ENCODE measurements at regions not wholly inside any gene's neighbourhood (a gene's known extent, or its start where the extent isn't known, plus 50 kb on each side); places are given as distances from the start of the nearest gene placed in this dataset.

DNA sequence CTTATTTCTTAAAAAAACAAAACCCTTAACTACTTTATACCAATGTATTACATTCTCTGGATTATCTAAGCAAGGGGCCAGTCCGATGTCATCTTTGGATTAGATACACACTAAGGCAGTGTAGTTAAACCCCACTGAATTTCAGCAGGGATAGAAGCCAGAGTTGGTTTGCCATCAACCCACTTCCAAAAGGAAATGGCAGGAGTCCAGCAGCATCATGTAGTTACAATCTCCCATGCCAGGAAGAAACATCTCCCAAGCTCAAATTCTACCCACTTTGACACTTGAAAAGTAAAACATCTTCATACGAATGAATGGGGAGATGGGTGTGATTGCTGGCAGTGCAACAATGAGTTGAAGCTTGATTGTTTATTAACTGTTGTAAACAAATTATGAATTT, 203.5 kb upstream of the PLXNC1 start:
- no peak for DNase-seq (ENCODE audit: extremely low read depth, low read depth)

DNA sequence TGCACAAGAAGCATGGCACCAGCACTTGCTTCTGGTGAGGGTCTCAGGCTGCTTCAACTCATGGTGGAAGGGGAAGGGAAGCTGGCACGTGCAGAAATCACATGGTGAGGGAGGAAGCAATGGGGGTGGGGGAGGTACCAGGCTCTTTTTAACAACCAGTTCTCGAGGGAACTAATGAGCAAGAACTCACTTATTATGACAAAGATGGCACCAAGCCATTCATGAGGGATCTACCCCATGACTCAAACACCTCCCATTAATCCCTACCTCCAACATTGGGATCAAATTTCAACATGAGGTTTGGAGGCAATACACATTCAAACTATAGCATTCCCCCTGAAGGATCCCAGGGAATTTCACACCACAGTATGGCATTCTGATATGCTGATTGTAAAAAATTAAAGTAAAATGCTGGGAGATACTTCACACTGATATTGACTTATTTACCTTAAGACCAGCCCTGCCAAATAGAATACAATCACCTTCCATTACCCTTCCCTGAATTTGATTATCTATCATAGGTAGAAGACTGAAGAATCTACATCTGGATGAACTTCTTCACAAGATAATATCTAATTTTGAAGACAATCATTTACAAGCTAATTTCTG, 201.7 kb upstream of the PLXNC1 start:
- DNase-seq (ENCODE audit: extremely low read depth, low read depth): no peak

DNA sequence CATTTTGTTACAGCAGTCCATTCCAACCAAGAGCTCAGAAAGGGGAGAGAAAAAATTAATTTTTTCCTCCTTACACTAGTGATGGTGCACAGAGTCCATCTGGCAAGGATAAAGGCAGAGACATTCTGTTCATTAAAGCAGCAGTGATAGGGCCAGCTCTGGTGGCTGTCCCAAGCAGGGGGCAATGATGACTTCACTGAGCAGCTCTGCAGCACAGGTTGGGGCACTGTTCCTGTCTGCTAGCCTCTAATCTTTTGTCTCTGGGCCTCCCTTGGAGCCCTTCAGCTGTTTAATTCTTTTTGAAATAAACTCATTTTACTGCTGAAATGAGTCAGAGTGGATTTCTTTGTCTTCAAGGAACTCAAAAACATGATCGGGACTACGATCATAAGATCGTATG, 200.9 kb upstream of the PLXNC1 start:
- no peak for DNase-seq (ENCODE audit: extremely low read depth, low read depth)

DNA sequence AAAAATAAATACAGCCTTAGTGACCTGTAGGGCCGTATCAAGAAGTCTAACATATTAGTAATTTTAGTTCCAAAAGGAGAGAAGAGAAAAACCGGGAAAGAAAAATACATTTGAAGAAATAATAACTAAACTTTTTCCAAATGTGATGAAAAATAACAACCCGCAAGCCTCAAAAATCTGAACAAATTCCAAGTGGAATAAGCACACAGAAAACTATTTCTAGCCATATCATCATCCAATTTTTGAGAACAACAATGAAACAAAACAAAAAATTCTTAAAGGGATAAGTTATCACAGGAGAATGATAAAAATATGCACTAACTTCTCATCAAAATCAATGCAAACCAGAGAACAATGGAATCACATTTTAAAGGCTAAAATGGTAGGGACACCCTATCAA, 198.1 kb upstream of the PLXNC1 start:
- DNase-seq (ENCODE audit: extremely low read depth, low read depth): no peak

DNA sequence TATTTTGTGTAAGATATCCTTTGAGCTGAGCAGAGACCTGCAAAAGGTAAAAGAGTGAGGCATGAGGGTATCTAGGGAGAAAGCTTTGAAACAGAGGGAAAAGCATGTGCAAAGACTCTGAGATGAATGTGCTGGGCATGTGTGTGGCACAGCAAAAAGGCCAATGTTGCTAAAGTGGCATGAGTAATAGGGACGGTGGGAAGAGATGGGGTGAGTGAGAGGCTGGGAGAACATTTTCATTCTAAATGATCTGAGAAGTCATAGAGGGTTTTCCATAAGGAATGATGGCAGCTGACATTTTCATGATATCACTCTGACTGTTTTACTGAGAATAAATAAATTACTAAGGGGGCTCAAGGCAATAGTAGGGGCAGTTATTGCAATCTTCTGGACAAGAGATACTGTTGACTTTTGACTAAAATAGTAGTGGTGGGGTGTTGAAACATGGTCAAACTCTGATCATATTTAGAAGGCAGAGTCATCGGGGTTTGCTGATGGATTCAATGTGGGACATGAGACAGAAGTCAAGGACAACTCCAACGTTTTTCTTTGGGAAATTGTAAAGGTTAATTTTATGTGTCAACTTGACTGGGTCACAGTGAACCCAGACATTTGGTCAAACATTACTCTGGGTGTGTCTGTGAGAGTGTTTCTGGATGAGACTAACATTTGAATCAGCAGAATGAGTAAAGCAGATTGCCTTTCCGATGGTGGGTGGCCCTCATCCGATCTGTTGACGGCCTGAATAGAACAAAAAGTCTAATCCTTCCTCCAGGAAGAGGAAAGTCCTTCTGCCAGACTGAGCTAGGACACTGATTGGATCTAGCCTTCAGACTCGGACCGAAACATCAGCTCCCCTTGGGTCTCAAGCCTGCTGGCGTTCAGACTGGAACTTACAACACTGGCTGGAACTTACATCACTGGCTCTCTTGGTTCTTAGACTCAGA, 193.9 kb upstream of the PLXNC1 start:
- no peak for DNase-seq (ENCODE audit: extremely low read depth, low read depth)

DNA sequence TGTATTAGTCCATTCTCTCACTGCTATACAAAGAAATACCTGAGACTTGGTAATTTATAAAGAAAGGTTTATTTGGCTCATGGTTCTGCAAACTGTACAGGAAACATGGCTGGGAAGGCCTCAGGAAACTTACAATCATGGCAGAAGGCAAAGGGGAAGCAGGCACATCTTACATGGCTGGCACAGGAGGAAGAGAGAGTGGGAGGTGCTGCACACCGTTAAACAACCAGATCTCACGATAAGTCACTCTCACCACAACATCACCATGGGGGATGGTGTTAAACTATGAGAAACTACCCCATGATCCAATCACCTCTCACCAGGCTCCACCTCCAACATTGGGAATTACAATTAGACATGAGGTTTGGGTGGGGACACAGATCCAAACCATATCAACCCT, 191.8 kb upstream of the PLXNC1 start:
- DNase-seq (ENCODE audit: extremely low read depth, low read depth): no peak

GRCh38 chr12:93957168-93957567, 191.2 kb upstream of the PLXNC1 start:
- no peak for DNase-seq (ENCODE audit: extremely low read depth, low read depth)

- DNase-seq (ENCODE audit: extremely low read depth, low read depth): no peak
These were observed 190.5 kb upstream of the PLXNC1 start for GRCh38 chr12:93957870-93958269.

- no peak for DNase-seq (ENCODE audit: extremely low read depth, low read depth)
These were observed 188.7 kb upstream of the PLXNC1 start for GRCh38 chr12:93959657-93960056.

DNA sequence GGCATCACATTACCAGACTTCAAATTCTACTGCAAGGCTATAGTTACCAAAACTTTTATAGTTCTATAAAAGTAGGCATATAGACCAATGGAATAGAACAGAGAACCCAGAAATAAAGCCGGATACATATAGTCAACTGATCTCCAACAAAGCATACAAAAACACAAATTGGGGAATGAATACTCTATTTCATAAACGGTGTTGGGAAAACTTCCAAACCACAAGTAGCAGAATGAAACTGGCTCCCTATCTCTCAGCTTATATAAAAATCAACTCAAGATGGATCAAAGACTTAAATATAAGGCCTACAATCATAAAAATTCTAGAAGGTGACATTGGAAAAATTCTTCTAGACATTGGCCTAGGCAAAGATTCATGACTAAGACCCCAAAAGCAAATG, 187.9 kb upstream of the PLXNC1 start:
- DNase-seq (ENCODE audit: extremely low read depth, low read depth): no peak

DNA sequence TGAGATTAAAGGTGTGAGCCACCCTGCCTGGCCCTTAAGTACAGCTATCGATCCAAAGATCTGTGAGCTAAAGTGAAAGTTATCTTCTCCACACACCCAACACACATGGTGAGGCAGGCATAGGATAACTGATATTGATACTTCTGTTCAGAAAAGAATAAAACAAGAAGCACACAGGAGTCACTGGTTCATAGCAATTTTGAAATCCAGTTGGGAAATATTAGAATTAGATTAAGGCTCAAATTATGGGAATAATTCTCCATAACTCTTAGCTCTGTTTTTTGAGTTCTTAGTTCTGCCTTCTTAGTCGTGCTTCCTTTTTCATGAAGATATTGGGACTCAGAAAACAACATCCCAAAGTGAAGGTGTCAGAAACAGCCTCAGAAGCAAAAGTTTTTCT, 186.0 kb upstream of the PLXNC1 start:
- no peak for DNase-seq (ENCODE audit: extremely low read depth, low read depth)

DNA sequence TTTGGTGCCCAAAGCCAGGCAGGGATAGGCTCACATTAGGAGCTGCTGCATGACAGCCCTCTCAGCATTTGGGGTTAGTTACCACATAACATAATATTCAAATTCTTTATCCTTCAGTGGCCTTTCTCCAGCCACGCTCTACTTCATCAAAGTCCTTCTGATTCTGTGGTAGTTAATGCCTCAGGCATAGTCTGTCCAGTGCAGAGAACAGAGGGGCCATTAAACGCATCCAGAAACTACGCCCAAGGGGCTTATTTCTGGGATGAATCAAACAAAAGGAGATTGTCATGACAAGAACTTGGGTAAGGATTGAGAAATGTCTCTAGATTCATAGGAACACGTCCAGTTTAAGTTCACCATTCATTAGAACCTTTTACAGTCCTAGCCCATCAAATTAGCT, 183.4 kb upstream of the PLXNC1 start:
- DNase-seq (ENCODE audit: extremely low read depth, low read depth): no peak

DNA sequence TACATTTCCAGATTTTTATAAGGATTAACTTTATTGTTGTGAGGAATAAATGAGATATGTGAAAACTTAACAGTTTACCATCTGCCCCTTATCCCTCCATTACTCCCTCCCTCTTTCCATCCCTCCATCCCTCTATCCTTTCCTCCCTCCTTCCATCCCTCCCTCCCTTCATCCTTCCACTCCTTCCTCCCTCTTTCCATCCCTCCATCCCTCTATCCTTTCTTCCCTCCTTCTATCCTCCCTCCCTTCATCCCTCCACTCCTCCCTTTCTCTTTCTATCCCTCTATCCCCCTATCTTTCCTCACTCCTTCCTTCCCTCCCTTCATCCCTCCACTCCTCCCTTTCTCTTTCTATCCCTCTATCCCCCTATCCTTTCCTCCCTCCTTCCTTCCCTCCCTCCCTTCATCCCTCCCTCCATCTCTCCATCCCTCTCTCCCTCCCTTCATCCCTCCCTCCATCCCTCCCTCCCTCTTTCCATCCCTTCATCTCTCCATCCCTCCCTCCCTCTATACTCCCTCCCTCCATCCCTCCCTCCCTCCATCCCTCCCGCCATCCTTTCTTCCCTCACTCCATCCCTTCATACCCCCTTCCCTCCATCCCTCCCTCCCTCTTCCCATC, 181.8 kb upstream of the PLXNC1 start:
- no peak for DNase-seq (ENCODE audit: extremely low read depth, low read depth)

DNA sequence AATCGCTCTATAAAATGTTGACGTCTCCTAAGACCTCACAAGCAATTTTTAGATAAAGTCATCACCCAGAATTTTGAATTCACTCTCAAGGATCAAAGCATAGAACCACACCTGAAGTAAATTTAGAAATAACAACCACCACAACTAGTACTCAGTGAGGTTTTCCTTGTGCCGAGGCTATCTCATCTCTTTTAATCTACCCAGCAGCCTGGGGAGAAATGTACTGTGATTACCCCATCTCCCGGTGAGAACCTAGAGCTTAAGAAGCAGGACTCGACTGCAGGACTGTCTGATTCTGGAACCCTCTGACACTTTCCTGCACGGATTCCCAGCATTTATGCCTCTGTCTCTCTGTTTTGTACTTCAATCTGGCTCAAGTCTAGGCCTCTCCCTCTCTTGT, 180.9 kb upstream of the PLXNC1 start:
- no peak for DNase-seq (ENCODE audit: extremely low read depth, low read depth)

- no peak for DNase-seq (ENCODE audit: extremely low read depth, low read depth)
These were observed 179.7 kb upstream of the PLXNC1 start for GRCh38 chr12:93968536-93969285.

DNA sequence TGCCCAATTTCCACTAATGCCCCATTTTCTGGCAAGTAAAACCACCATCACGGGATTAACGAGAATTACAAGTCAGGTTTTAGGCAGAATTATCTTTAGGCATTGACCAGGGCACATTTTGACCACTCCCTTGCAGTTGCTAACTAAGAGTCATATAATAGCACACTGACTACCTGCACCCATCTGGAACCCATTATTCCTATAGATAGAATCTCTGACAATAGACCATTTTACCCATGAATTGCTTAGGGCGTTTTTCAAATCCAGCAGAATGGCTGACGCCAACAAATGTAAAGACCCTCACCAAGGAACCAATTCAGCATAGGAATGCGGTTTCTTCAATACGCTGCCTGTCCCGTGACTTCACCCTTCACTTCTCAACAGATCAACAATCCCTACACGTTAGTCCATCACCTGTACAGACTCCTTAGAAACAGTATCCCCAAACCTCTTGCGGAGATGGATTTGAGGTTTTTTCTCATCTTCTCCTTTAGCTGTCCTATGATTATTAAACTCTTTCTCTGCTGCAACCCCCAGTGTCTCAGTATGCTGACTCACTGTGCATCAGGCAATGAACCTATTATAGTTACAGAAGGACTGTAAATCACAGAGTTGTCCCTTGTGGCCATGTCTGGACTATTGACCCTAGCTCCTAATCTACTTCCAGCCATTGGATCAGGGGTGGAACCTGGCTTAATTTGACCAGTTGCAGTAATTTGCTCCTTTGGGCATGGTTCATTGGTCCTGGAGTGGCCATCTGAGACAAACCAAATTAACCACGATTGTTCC, 177.3 kb upstream of the PLXNC1 start:
- DNase-seq (ENCODE audit: extremely low read depth, low read depth): peak; percentile 2

DNA sequence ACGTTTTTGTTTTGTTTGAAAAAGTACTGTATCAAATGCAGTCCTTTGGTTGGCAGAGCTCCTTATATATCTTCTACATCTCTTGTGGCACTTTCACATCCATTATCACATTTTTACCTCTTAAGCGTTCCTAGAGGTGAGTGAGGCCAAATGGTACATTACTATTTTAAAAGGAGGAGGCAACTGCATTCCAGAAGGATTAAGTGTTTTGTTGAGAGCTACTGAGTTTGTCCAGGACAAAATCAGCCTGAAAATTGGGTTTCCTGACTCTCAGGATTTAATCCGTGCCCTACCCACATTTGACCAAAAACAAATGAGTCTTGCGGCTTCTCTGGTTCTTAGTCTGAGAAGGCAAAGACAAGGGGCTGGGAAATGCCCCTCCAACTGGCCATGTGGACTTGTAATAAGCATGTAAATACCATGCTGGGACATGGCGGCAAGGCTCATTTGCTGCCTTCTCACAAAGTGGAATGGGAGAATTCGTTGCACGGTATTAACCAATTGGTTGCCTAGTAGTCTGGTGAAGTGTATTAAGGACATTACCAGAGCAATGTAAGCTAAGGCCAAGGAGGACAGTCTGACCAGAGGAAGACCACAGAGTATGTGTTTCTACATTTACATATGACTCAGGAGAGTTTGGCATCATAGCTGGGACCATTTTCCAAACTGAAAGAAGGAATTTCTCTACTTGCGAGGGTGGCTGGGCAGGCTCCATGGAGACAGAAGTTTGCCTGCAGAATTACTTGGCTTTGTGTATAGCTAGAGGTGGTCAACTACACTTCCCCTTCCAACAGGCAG, 175.8 kb upstream of the PLXNC1 start:
- DNase-seq (ENCODE audit: extremely low read depth, low read depth): no peak

- DNase-seq (ENCODE audit: extremely low read depth, low read depth): no peak
These were observed 174.1 kb upstream of the PLXNC1 start for GRCh38 chr12:93974252-93974651.

- no peak for DNase-seq (ENCODE audit: extremely low read depth, low read depth)
These were observed 172.4 kb upstream of the PLXNC1 start for GRCh38 chr12:93976024-93976423.

GRCh38 chr12:93977081-93977480, 171.3 kb upstream of the PLXNC1 start:
- DNase-seq (ENCODE audit: extremely low read depth, low read depth): no peak

All from NCI-H460 (cell line).